ENCODE measurements at regions not wholly inside any gene's neighbourhood (a gene's known extent, or its start where the extent isn't known, plus 50 kb on each side); places are given as distances from the start of the nearest gene placed in this dataset.

- TF ChIP-seq, protein P1, sequence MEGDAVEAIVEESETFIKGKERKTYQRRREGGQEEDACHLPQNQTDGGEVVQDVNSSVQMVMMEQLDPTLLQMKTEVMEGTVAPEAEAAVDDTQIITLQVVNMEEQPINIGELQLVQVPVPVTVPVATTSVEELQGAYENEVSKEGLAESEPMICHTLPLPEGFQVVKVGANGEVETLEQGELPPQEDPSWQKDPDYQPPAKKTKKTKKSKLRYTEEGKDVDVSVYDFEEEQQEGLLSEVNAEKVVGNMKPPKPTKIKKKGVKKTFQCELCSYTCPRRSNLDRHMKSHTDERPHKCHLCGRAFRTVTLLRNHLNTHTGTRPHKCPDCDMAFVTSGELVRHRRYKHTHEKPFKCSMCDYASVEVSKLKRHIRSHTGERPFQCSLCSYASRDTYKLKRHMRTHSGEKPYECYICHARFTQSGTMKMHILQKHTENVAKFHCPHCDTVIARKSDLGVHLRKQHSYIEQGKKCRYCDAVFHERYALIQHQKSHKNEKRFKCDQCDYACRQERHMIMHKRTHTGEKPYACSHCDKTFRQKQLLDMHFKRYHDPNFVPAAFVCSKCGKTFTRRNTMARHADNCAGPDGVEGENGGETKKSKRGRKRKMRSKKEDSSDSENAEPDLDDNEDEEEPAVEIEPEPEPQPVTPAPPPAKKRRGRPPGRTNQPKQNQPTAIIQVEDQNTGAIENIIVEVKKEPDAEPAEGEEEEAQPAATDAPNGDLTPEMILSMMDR (IDR thresholded peaks at IDR 0.05; ENCODE audit: poor library complexity) = no peak
- TF ChIP-seq EZH2phosphoT487 (IDR thresholded peaks at IDR 0.05; ENCODE audit: low read depth, severe bottlenecking, unreplicated experiment) = no peak
Measured at GRCh38 chr2:37453027-37453426, 108.6 kb downstream of the QPCT start.
